PC-3 (cell line): ENCODE measurements at regions not wholly inside any gene's neighbourhood (a gene's known extent, or its start where the extent isn't known, plus 50 kb on each side); places are given as distances from the start of the nearest gene placed in this dataset.

Source experiments
- ATAC-seq: fragments of 200-7000 bp; cut with Tn5 transposase; 2 replicates; pipeline ENCODE4 v1.9.1; 2020; ENCODE audit warnings: mild to moderate bottlenecking, moderate library complexity
- BruUV-seq: library from RNA; stranded (reverse); fragments of 400-500 nt; replicated peaks from 2 replicates; lab custom pipeline; 2021; lab: Mats Ljungman, UMichigan
- CTCF ChIA-PET: fragments of 300-600 bp; sonication (Branson Sonifier 250); formaldehyde crosslinking; loops from one replicate; lab custom pipeline; 2022; ENCODE audit warnings: antibody characterized with exemption; lab: Charles Lee
- POLR2A ChIA-PET: fragments of 300-600 bp; sonication (Branson Sonifier 250); formaldehyde crosslinking; loops from one replicate; lab custom pipeline; 2022; ENCODE audit warnings: antibody characterized with exemption; ENCODE audit not compliant: unreplicated experiment; lab: Charles Lee
- DNase-seq: peaks from one replicate; pipeline ENCODE4 v3.0.0-alpha.2; 2015
- H2AFZ ChIP-seq: fragments of 300-600 bp; sonication (generic); 2 replicates; pipeline ENCODE4 v1.6.0; 2016; ENCODE audit warnings: antibody characterized with exemption, low read length
- H3F3A ChIP-seq: fragments of 300-600 bp; sonication (generic); one replicate; pipeline ENCODE4 v1.6.0; 2017; ENCODE audit warnings: antibody characterized with exemption, low read length, control low read depth, mild to moderate bottlenecking; ENCODE audit not compliant: unreplicated experiment
- H3K27ac ChIP-seq: fragments of 300-600 bp; sonication (generic); 2 replicates; pipeline ENCODE4 v1.5.1; 2016; ENCODE audit warnings: mild to moderate bottlenecking, low read length
- H3K27me3 ChIP-seq: fragments of 300-600 bp; sonication (generic); 2 replicates; pipeline ENCODE4 v1.6.1; 2016; ENCODE audit warnings: low read length, mixed read lengths
- H3K36me3 ChIP-seq: fragments of 300-600 bp; sonication (generic); 2 replicates; pipeline ENCODE4 v1.6.1; 2016; ENCODE audit warnings: low read depth, mixed run types, low read length, mixed read lengths
- H3K4me1 ChIP-seq: fragments of 300-600 bp; sonication (generic); 2 replicates; pipeline ENCODE4 v1.5.1; 2016; ENCODE audit warnings: low read length; ENCODE audit not compliant: insufficient read depth
- H3K4me2 ChIP-seq: fragments of 300-600 bp; sonication (generic); 2 replicates; pipeline ENCODE4 v1.6.0; 2016; ENCODE audit warnings: low read length
- H3K4me3 ChIP-seq: fragments of 300-600 bp; sonication (generic); 2 replicates; pipeline ENCODE4 v1.5.1; 2016; ENCODE audit warnings: mild to moderate bottlenecking, low read length, mixed read lengths
- H3K79me2 ChIP-seq: fragments of 300-600 bp; sonication (generic); 2 replicates; pipeline ENCODE4 v1.6.1; 2017; ENCODE audit warnings: low read length, mixed read lengths
- H3K9ac ChIP-seq: fragments of 300-600 bp; sonication (generic); 2 replicates; pipeline ENCODE4 v1.6.0; 2016; ENCODE audit warnings: mild to moderate bottlenecking, low read length
- H3K9me2 ChIP-seq: fragments of 300-600 bp; sonication (generic); replicated peaks from 2 replicates; pipeline ENCODE4 v1.6.1; 2016; ENCODE audit warnings: mixed run types, low read length, mixed read lengths
- H3K9me3 ChIP-seq: fragments of 300-600 bp; sonication (generic); 2 replicates; pipeline ENCODE4 v1.6.1; 2016; ENCODE audit warnings: low read length, mixed read lengths
- H4K20me1 ChIP-seq: fragments of 300-600 bp; sonication (generic); 2 replicates; pipeline ENCODE4 v1.6.1; 2016; ENCODE audit warnings: low read length, mixed read lengths
- EZH2 ChIP-seq: fragments of 300-600 bp; sonication (generic); IDR thresholded peaks from one replicate; pipeline ENCODE4 v1.6.1; 2017; ENCODE audit warnings: antibody characterized with exemption, mild to moderate bottlenecking, low read length; ENCODE audit not compliant: unreplicated experiment
- EZH2phosphoT487 ChIP-seq: fragments of 300-600 bp; sonication (generic); IDR thresholded peaks from 2 replicates; pipeline ENCODE4 v1.6.1; 2018; ENCODE audit warnings: mild to moderate bottlenecking, antibody characterized with exemption, low read length, borderline replicate concordance
- intact Hi-C: fragments of 100-400 bp; cut with micrococcal nuclease; formaldehyde crosslinking; loops from 2 replicates; pipeline ENCODE4 v1.9.0; 2023
- TF ChIP-seq, protein P1 (sequence below): fragments of 300-600 bp; sonication (generic); conservative IDR thresholded peaks from 2 replicates; pipeline ENCODE4 v1.5.1; 2017; ENCODE audit warnings: antibody characterized with exemption, low read depth, mild to moderate bottlenecking, low read length

GRCh38 chr10:117445992-117446391 is 70.8 kb upstream of the PDZD8 start:
- TF ChIP-seq EZH2phosphoT487 (no peak), EZH2 (no peak)
- TF ChIP-seq, protein P1, sequence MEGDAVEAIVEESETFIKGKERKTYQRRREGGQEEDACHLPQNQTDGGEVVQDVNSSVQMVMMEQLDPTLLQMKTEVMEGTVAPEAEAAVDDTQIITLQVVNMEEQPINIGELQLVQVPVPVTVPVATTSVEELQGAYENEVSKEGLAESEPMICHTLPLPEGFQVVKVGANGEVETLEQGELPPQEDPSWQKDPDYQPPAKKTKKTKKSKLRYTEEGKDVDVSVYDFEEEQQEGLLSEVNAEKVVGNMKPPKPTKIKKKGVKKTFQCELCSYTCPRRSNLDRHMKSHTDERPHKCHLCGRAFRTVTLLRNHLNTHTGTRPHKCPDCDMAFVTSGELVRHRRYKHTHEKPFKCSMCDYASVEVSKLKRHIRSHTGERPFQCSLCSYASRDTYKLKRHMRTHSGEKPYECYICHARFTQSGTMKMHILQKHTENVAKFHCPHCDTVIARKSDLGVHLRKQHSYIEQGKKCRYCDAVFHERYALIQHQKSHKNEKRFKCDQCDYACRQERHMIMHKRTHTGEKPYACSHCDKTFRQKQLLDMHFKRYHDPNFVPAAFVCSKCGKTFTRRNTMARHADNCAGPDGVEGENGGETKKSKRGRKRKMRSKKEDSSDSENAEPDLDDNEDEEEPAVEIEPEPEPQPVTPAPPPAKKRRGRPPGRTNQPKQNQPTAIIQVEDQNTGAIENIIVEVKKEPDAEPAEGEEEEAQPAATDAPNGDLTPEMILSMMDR, result no peak
- no peaks in the 10 kb centered on the region; the same call in 1 of the 2 replicates for H3K36me3 ChIP-seq
- no peak overlapping the region for H3K27ac ChIP-seq
- no peaks in the 10 kb centered on the region for H3F3A ChIP-seq
- no TSS peak for BruUV-seq
- 0 out of 2 replicates have a peak, but pooled peaks cover 5% of the 10 kb centered on the region for H3K9me3 ChIP-seq
- intact Hi-C loops, result no loop called here
- H3K9me2 ChIP-seq, result no peaks in the 10 kb centered on the region
- no peak overlapping the region for H3K9ac ChIP-seq
- H3K4me3 ChIP-seq, result no peak overlapping the region
- H4K20me1 ChIP-seq, result no peaks in the 10 kb centered on the region
- ATAC-seq (no peak), DNase-seq (no peak)
- no peaks in the 10 kb centered on the region for H3K79me2 ChIP-seq
- H3K4me1 ChIP-seq, result peaks cover 10% of the 10 kb centered on the region
- H3K4me2 ChIP-seq, result no peak overlapping the region
- POLR2A ChIA-PET, result no interaction called here
- H3K27me3 ChIP-seq, result no peaks in the 10 kb centered on the region
- no peak overlapping the region for H2AFZ ChIP-seq
- CTCF ChIA-PET, result no interaction called here

- CTCF ChIA-PET, result no interaction called here
- intact Hi-C loops, result no loop called here
- 0 out of 2 replicates have a peak, but pooled peaks cover 5% of the 10 kb centered on the region for H3K9me3 ChIP-seq
Observed at GRCh38 chr10:117444497-117445040, 69.3 kb upstream of the PDZD8 start.

More at GRCh38 chr10:117444497-117445040, 69.3 kb upstream of the PDZD8 start:
- ATAC-seq (no peak), DNase-seq (no peak)
- BruUV-seq, result no TSS peak
- no peak overlapping the region for H3K4me3 ChIP-seq
- POLR2A ChIA-PET, result no interaction called here
- no peaks in the 10 kb centered on the region for H3K27me3 ChIP-seq
- no peaks in the 10 kb centered on the region for H3K9me2 ChIP-seq
- no peak overlapping the region for H3K9ac ChIP-seq
- peaks cover 11% of the 10 kb centered on the region for H3K4me1 ChIP-seq
- TF ChIP-seq EZH2phosphoT487 (no peak), EZH2 (no peak)
- TF ChIP-seq, protein P1, result no peak
- H3K36me3 ChIP-seq, result no peaks in the 10 kb centered on the region; the same call in 1 of the 2 replicates
- H2AFZ ChIP-seq, result no peak overlapping the region
- H3K79me2 ChIP-seq, result no peaks in the 10 kb centered on the region
- H3F3A ChIP-seq, result no peaks in the 10 kb centered on the region
- no peak overlapping the region for H3K4me2 ChIP-seq
- no peak overlapping the region for H3K27ac ChIP-seq
- H4K20me1 ChIP-seq, result no peaks in the 10 kb centered on the region
